ENCODE measurements at regions not wholly inside any gene's neighbourhood (a gene's known extent, or its start where the extent isn't known, plus 50 kb on each side); places are given as distances from the start of the nearest gene placed in this dataset.

DNA sequence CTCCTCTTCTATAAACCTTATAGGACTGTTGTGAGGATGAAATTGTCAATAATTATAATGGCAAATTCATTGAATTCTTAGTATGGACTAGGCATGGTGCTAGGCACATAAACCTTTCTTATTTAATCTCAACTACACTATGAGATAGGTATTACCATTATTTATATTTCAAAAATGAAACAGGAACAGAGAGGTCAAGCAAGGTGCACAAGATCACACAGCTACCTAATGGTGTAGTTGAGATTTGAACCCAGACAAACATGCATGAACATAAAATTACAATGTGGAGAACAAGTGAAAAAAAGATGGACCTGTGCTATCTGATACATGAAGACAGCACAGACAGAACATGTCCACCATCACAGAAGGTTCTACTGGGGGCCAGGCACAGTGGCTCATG is 156.7 kb downstream of the AXIN2 start:
- TF ChIP-seq POLR2A (conservative IDR thresholded peaks at IDR 0.05): no peak
- TF ChIP-seq, protein P1, sequence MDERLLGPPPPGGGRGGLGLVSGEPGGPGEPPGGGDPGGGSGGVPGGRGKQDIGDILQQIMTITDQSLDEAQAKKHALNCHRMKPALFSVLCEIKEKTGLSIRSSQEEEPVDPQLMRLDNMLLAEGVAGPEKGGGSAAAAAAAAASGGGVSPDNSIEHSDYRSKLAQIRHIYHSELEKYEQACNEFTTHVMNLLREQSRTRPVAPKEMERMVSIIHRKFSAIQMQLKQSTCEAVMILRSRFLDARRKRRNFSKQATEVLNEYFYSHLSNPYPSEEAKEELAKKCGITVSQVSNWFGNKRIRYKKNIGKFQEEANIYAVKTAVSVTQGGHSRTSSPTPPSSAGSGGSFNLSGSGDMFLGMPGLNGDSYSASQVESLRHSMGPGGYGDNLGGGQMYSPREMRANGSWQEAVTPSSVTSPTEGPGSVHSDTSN (CRISPR knock-in tag; IDR thresholded peaks at IDR 0.05; ENCODE audit: low read depth): no peak
- TF ChIP-seq, protein P1 (tag; conservative IDR thresholded peaks at IDR 0.05; ENCODE audit: low read depth): no peak
- no peak for TF ChIP-seq RBBP5 (IDR thresholded peaks at IDR 0.05; ENCODE audit: borderline replicate concordance, insufficient read depth, low read length, poor library complexity, severe bottlenecking)
- TF ChIP-seq, protein P2, sequence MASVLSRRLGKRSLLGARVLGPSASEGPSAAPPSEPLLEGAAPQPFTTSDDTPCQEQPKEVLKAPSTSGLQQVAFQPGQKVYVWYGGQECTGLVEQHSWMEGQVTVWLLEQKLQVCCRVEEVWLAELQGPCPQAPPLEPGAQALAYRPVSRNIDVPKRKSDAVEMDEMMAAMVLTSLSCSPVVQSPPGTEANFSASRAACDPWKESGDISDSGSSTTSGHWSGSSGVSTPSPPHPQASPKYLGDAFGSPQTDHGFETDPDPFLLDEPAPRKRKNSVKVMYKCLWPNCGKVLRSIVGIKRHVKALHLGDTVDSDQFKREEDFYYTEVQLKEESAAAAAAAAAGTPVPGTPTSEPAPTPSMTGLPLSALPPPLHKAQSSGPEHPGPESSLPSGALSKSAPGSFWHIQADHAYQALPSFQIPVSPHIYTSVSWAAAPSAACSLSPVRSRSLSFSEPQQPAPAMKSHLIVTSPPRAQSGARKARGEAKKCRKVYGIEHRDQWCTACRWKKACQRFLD (CRISPR knock-in tag; IDR thresholded peaks at IDR 0.05): no peak
- TF ChIP-seq, protein P3, sequence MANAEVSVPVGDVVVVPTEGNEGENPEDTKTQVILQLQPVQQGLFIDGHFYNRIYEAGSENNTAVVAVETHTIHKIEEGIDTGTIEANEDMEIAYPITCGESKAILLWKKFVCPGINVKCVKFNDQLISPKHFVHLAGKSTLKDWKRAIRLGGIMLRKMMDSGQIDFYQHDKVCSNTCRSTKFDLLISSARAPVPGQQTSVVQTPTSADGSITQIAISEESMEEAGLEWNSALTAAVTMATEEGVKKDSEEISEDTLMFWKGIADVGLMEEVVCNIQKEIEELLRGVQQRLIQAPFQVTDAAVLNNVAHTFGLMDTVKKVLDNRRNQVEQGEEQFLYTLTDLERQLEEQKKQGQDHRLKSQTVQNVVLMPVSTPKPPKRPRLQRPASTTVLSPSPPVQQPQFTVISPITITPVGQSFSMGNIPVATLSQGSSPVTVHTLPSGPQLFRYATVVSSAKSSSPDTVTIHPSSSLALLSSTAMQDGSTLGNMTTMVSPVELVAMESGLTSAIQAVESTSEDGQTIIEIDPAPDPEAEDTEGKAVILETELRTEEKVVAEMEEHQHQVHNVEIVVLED (CRISPR knock-in tag; IDR thresholded peaks at IDR 0.05): no peak
- TF ChIP-seq, protein P4, sequence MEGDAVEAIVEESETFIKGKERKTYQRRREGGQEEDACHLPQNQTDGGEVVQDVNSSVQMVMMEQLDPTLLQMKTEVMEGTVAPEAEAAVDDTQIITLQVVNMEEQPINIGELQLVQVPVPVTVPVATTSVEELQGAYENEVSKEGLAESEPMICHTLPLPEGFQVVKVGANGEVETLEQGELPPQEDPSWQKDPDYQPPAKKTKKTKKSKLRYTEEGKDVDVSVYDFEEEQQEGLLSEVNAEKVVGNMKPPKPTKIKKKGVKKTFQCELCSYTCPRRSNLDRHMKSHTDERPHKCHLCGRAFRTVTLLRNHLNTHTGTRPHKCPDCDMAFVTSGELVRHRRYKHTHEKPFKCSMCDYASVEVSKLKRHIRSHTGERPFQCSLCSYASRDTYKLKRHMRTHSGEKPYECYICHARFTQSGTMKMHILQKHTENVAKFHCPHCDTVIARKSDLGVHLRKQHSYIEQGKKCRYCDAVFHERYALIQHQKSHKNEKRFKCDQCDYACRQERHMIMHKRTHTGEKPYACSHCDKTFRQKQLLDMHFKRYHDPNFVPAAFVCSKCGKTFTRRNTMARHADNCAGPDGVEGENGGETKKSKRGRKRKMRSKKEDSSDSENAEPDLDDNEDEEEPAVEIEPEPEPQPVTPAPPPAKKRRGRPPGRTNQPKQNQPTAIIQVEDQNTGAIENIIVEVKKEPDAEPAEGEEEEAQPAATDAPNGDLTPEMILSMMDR (IDR thresholded peaks at IDR 0.05 in 2 of 3, conservative IDR thresholded peaks at IDR 0.05 in 1 of 3; ENCODE audit: insufficient read depth in 2 of 3, low read depth in 1 of 3, low read length in 3 of 3): no peak
- TF ChIP-seq SMAD1 (IDR thresholded peaks at IDR 0.05; ENCODE audit: low read depth, low read length, partially characterized antibody): no peak
- TF ChIP-seq TCF7 (IDR thresholded peaks at IDR 0.05; ENCODE audit: borderline replicate concordance): no peak
- no peak for TF ChIP-seq EZH2 (IDR thresholded peaks at IDR 0.05; ENCODE audit: borderline replicate concordance, low read depth, low read length)
- TF ChIP-seq MXI1 (IDR thresholded peaks at IDR 0.05; ENCODE audit: low read depth, low read length): no peak
- TF ChIP-seq SP1 (CRISPR knock-in tag; IDR thresholded peaks at IDR 0.05): no peak
- no peak for TF ChIP-seq ZNF79 (CRISPR knock-in tag; IDR thresholded peaks at IDR 0.05; ENCODE audit: low read depth)
- TF ChIP-seq TCF7L2 (IDR thresholded peaks at IDR 0.05; ENCODE audit: low read depth, low read length): no peak
